Endothelial cell of umbilical vein (primary cell): ENCODE measurements at regions not wholly inside any gene's neighbourhood (a gene's known extent, or its start where the extent isn't known, plus 50 kb on each side); places are given as distances from the start of the nearest gene placed in this dataset.

Experiments used
- BruUV-seq: library from RNA; stranded (reverse); fragments of 400-500 nt; replicated peaks from 2 replicates; lab custom pipeline; 2021; lab: Mats Ljungman, UMichigan
- CTCF ChIA-PET: fragments of 300-600, 350-600 bp; sonication (Branson Sonifier 250); formaldehyde crosslinking; loops from one replicate; lab custom pipeline; 2021; ENCODE audit warnings: antibody characterized with exemption, inconsistent platforms; lab: Charles Lee
- POLR2A ChIA-PET: fragments of 300-600, 350-600 bp; sonication (Branson Sonifier 250); formaldehyde crosslinking; loops from one replicate; lab custom pipeline; 2021; ENCODE audit warnings: antibody characterized with exemption, inconsistent platforms; lab: Charles Lee
- DNase-seq: peaks from one replicate; pipeline ENCODE4 v3.0.0-alpha.2; 2011; ENCODE audit warnings: low read depth, low spot score
- FAIRE-seq: peaks from 2 replicates; lab custom pipeline; 2011; peaks lifted over from hg19 to GRCh38; lab: Jason Lieb, UNC
- H2AFZ ChIP-seq: 2 replicates; pipeline ENCODE4 v1.6.0; 2012; ENCODE audit warnings: low read depth, low read length, control low read depth, inconsistent platforms
- H3K27ac ChIP-seq: 2 replicates; pipeline ENCODE4 v1.5.1; 2011; ENCODE audit warnings: low read depth, mild to moderate bottlenecking, control low read depth, low read length, moderate library complexity; ENCODE audit not compliant: insufficient read depth
- H3K27me3 ChIP-seq, 2 experiments: 2 replicates each; pipeline versions ENCODE4 v1.6.0 to v1.6.1; 2011; ENCODE audit warnings: low read length in 2 of 2, mixed read lengths in 1 of 2; ENCODE audit not compliant: control insufficient read depth in 2 of 2, insufficient read depth in 2 of 2
- H3K36me3 ChIP-seq, 2 experiments: 2 replicates in 1 of 2; 3 replicates in 1 of 2; pipeline ENCODE4 v1.5.1; 2011; ENCODE audit warnings: low read length in 2 of 2, mild to moderate bottlenecking in 1 of 2, moderate library complexity in 1 of 2; ENCODE audit not compliant: control insufficient read depth in 2 of 2, insufficient read depth in 2 of 2; ENCODE audit errors: extremely low read depth in 1 of 2
- H3K4me1 ChIP-seq: 3 replicates; pipeline ENCODE4 v1.5.1; 2011; ENCODE audit warnings: mild to moderate bottlenecking, low read length; ENCODE audit not compliant: control insufficient read depth, insufficient read depth; ENCODE audit errors: extremely low read depth
- H3K4me2 ChIP-seq: 2 replicates; pipeline ENCODE4 v1.6.1; 2011; ENCODE audit warnings: low read length, control low read depth, mixed read lengths; ENCODE audit not compliant: insufficient read depth
- H3K4me3 ChIP-seq, 3 experiments: fragments of 200-600 bp in 1 of 3; sonication (generic), shearing (Covaris generic) in 1 of 3; replicated peaks in 1 of 3; 2 replicates each; pipeline ENCODE4 v1.5.1; 2011 to 2016; ENCODE audit warnings: control low read depth in 3 of 3, low read length in 3 of 3, mild to moderate bottlenecking in 2 of 3, inconsistent platforms in 1 of 3, low read depth in 1 of 3, moderate library complexity in 1 of 3; ENCODE audit not compliant: insufficient read depth in 1 of 3
- H3K79me2 ChIP-seq: 2 replicates; pipeline ENCODE4 v1.6.0; 2012; ENCODE audit warnings: low read length, inconsistent platforms; ENCODE audit not compliant: control insufficient read depth, insufficient read depth
- H3K9ac ChIP-seq: replicated peaks from 2 replicates; pipeline ENCODE3; 2011; ENCODE audit warnings: low read length, control low read depth; ENCODE audit not compliant: insufficient read depth; ENCODE audit errors: extremely low read depth
- H3K9me1 ChIP-seq: replicated peaks from 3 replicates; pipeline ENCODE4 v1.6.0; 2011; ENCODE audit warnings: mild to moderate bottlenecking, low read length; ENCODE audit not compliant: control insufficient read depth, insufficient read depth; ENCODE audit errors: extremely low read depth
- H3K9me3 ChIP-seq: replicated peaks from 2 replicates; pipeline ENCODE4 v1.5.1; 2012; ENCODE audit warnings: low read length, inconsistent platforms; ENCODE audit not compliant: control insufficient read depth, insufficient read depth
- H4K20me1 ChIP-seq: replicated peaks from 2 replicates; pipeline ENCODE3; 2011; ENCODE audit warnings: mild to moderate bottlenecking, low read length; ENCODE audit not compliant: control insufficient read depth, insufficient read depth; ENCODE audit errors: extremely low read depth
- CTCF ChIP-seq, 2 donors: IDR thresholded peaks; 1 replicate in 1 of 2; 2 replicates in 1 of 2; pipeline ENCODE4 v1.5.1; 2011; ENCODE audit warnings: low read length in 2 of 2, mild to moderate bottlenecking in 2 of 2, moderate library complexity in 2 of 2, control low read depth in 1 of 2, inconsistent platforms in 1 of 2, low read depth in 1 of 2; ENCODE audit not compliant: insufficient read depth in 1 of 2; ENCODE audit errors: extremely low read depth in 1 of 2
- EZH2 ChIP-seq: IDR thresholded peaks from 2 replicates; pipeline ENCODE4 v1.6.1; 2012; ENCODE audit warnings: borderline replicate concordance, low read depth, mild to moderate bottlenecking, moderate library complexity, low read length, inconsistent platforms; ENCODE audit not compliant: severe bottlenecking
- FOS ChIP-seq: IDR thresholded peaks from 2 replicates; pipeline ENCODE4 v1.6.1; 2011; ENCODE audit warnings: mild to moderate bottlenecking, low read length, moderate library complexity, borderline replicate concordance; ENCODE audit not compliant: insufficient read depth
- GATA2 ChIP-seq: IDR thresholded peaks from 2 replicates; pipeline ENCODE4 v1.7.0; 2011; ENCODE audit warnings: low read depth, mild to moderate bottlenecking, moderate library complexity, mixed read lengths, low read length; ENCODE audit not compliant: insufficient read length, insufficient read depth
- JUN ChIP-seq: IDR thresholded peaks from 2 replicates; pipeline ENCODE4 v1.6.1; 2011; ENCODE audit warnings: borderline replicate concordance, low read depth; ENCODE audit not compliant: insufficient read length, insufficient read depth
- MYC ChIP-seq: IDR thresholded peaks from one replicate; pipeline ENCODE4 v1.6.1; 2011; ENCODE audit warnings: mild to moderate bottlenecking, low read depth, low read length
- POLR2A ChIP-seq: IDR thresholded peaks from 2 replicates; pipeline ENCODE4 v1.6.1; 2012; ENCODE audit warnings: low read depth, mild to moderate bottlenecking, control low read depth, low read length
- POLR2AphosphoS5 ChIP-seq: IDR thresholded peaks from 2 replicates; pipeline ENCODE4 v1.6.1; 2012; ENCODE audit warnings: low read depth, mild to moderate bottlenecking, control low read depth, low read length, moderate library complexity; ENCODE audit not compliant: insufficient read depth
- dilution Hi-C: fragments of 300-500 bp; cut with MboI; formaldehyde crosslinking; loops from one replicate; pipeline ENCODE4 v1.15.0; 2019; ENCODE audit warnings: low sequenced_read_pairs; ENCODE audit not compliant: extremely low pct_ligation_motif_present
- intact Hi-C: fragments of 100-400 bp; cut with micrococcal nuclease; formaldehyde crosslinking; loops from one replicate; pipeline ENCODE4 v1.10.0; 2022
- TF ChIP-seq, protein P1 (sequence below): IDR thresholded peaks from 2 replicates; pipeline ENCODE4 v1.6.1; 2011; ENCODE audit not compliant: insufficient read depth, insufficient read length

GRCh38 chr12:82213761-82214160 is 144.4 kb downstream of the CCDC59 start:
- ChIA-PET CTCF (no interaction called here), POLR2A (no interaction called here)
- Histone ChIP-seq H3K36me3 (no peaks in the 10 kb centered on the region), H4K20me1 (no peaks in the 10 kb centered on the region), H2AFZ (no peak overlapping the region), H3K4me2 (no peak overlapping the region), H3K9me3 (peaks cover 3% of the 10 kb centered on the region), H3K27ac (no peak overlapping the region), H3K4me3 (no peak overlapping the region), H3K9ac (no peak overlapping the region), H3K9me1 (no peaks in the 10 kb centered on the region), H3K79me2 (no peaks in the 10 kb centered on the region), H3K27me3 (no peaks in the 10 kb centered on the region), H3K4me1 (no peaks in the 10 kb centered on the region)
- TF ChIP-seq MYC: no peak
- no peak for TF ChIP-seq JUN
- no peak for TF ChIP-seq GATA2
- no peak for TF ChIP-seq POLR2A
- no peak for TF ChIP-seq CTCF (IDR thresholded peaks at IDR 0.05; ENCODE audit: extremely low read depth in 1 of 2, insufficient read depth in 1 of 2, low read depth in 1 of 2, low read length in 2 of 2)
- TF ChIP-seq EZH2: no peak
- TF ChIP-seq, protein P1, sequence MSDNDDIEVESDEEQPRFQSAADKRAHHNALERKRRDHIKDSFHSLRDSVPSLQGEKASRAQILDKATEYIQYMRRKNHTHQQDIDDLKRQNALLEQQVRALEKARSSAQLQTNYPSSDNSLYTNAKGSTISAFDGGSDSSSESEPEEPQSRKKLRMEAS: no peak
- TF ChIP-seq POLR2AphosphoS5: no peak
- no peak for TF ChIP-seq FOS
- FAIRE-seq (no peak), DNase-seq (no peak)
- dilution Hi-C loops: no loop called here
- BruUV-seq: no TSS peak
- intact Hi-C loops: no loop called here
